Mesendoderm (in vitro differentiated cells): ENCODE measurements at regions not wholly inside any gene's neighbourhood (a gene's known extent, or its start where the extent isn't known, plus 50 kb on each side); places are given as distances from the start of the nearest gene placed in this dataset.
A peak's percentile ranks its signal among the peaks of the same experiment; 100 is the strongest.

Experiments
- DNase-seq: peaks from one replicate; pipeline ENCODE4 v3.0.0; 2013
- H2AK5ac ChIP-seq: 2 replicates; pipeline ENCODE4 v1.6.1; 2013; ENCODE audit warnings: low read length, inconsistent platforms
- H2BK120ac ChIP-seq: 2 replicates; pipeline ENCODE4 v1.6.1; 2013; ENCODE audit warnings: low read depth, mild to moderate bottlenecking, low read length, moderate library complexity, mixed read lengths
- H2BK15ac ChIP-seq: replicated peaks from 2 replicates; pipeline ENCODE4 v1.6.1; 2013; ENCODE audit warnings: low read depth, mild to moderate bottlenecking, moderate library complexity
- H2BK5ac ChIP-seq: 2 replicates; pipeline ENCODE4 v1.6.1; 2013; ENCODE audit warnings: low read length, inconsistent platforms
- H3K18ac ChIP-seq: 2 replicates; pipeline ENCODE4 v1.6.1; 2013; ENCODE audit warnings: mild to moderate bottlenecking, low read length, mixed read lengths
- H3K23ac ChIP-seq: one replicate; pipeline ENCODE4 v1.6.1; 2013; ENCODE audit warnings: low read length
- H3K27ac ChIP-seq: 2 replicates; pipeline ENCODE4 v1.5.1; 2013; ENCODE audit warnings: low read depth, mild to moderate bottlenecking, inconsistent platforms, low read length, moderate library complexity
- H3K27me3 ChIP-seq: 2 replicates; pipeline ENCODE4 v1.6.1; 2013; ENCODE audit warnings: low read length, control low read depth, mild to moderate bottlenecking, inconsistent platforms; ENCODE audit not compliant: insufficient read depth, poor library complexity
- H3K36me3 ChIP-seq: 2 replicates; pipeline ENCODE4 v1.6.1; 2013; ENCODE audit warnings: low read length, inconsistent platforms; ENCODE audit not compliant: control insufficient read depth, insufficient read depth
- H3K4ac ChIP-seq: one replicate; pipeline ENCODE4 v1.6.1; 2013; ENCODE audit warnings: low read depth, mild to moderate bottlenecking, low read length, moderate library complexity
- H3K4me1 ChIP-seq: 2 replicates; pipeline ENCODE4 v1.6.1; 2013; ENCODE audit warnings: low read depth, low read length, inconsistent platforms; ENCODE audit not compliant: control insufficient read depth
- H3K4me2 ChIP-seq: 2 replicates; pipeline ENCODE4 v1.6.1; 2013; ENCODE audit warnings: low read length
- H3K4me3 ChIP-seq: 2 replicates; pipeline ENCODE4 v1.5.1; 2013; ENCODE audit warnings: mild to moderate bottlenecking, low read length
- H3K56ac ChIP-seq: one replicate; pipeline ENCODE4 v1.6.1; 2013; ENCODE audit warnings: low read length
- H3K79me1 ChIP-seq: 2 replicates; pipeline ENCODE4 v1.6.1; 2013; ENCODE audit warnings: low read length, inconsistent platforms
- H3K79me2 ChIP-seq: 2 replicates; pipeline ENCODE4 v1.6.1; 2013; ENCODE audit warnings: mild to moderate bottlenecking, low read length; ENCODE audit not compliant: control insufficient read depth, insufficient read depth
- H3K9ac ChIP-seq: 2 replicates; pipeline ENCODE4 v1.6.1; 2013; ENCODE audit warnings: low read length, inconsistent platforms
- H4K5ac ChIP-seq: one replicate; pipeline ENCODE4 v1.6.1; 2013; ENCODE audit warnings: low read length
- H4K8ac ChIP-seq: one replicate; pipeline ENCODE4 v1.6.1; 2013; ENCODE audit warnings: low read depth, mild to moderate bottlenecking, control low read depth, low read length, moderate library complexity
- WGBS: extraction: QIAGEN DNeasy Blood & Tissue Kit; methylation state at CpG from one replicate; pipeline ENCODE4 v1.1.7; 2013; ENCODE audit warnings: low lambda C conversion rate, missing lambda C conversion rate; ENCODE audit not compliant: insufficient coverage; ENCODE audit errors: extremely low coverage; 5-methylcytosine and 5-hydroxymethylcytosine counted together

DNA sequence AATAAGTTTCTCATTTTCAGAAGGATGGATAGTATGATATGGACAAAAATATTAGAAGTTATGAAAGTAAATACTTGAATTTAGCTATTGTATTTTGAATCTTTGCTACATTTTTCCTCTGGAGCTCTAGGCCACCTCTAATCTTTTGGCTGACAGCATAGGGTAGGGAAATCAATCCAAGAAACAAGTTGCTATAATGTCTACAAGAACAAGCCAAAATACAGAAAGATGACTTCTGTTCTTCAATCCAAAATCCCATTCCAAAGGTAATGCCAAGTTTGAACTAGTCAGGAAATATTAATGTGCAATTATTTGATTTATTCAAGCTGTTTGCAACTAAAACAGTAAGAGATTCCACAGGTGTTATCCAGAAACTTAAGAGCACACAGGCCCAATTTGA lies 1323.1 kb downstream of the ADGRL3 start:
- Histone ChIP-seq H4K8ac (no peak overlapping the region), H3K23ac (no peak overlapping the region), H3K56ac (no peak overlapping the region), H3K79me2 (no peaks in the 10 kb centered on the region), H3K4me2 (no peak overlapping the region), H2BK5ac (no peak overlapping the region), H2AK5ac (no peak overlapping the region), H4K5ac (no peak overlapping the region), H3K4me1 (no peaks in the 10 kb centered on the region), H3K79me1 (no peaks in the 10 kb centered on the region), H2BK15ac (no peak overlapping the region), H3K4ac (no peak overlapping the region), H3K18ac (no peak overlapping the region), H3K4me3 (no peak overlapping the region), H3K36me3 (no peaks in the 10 kb centered on the region), H3K9ac (no peak overlapping the region), H3K27me3 (no peaks in the 10 kb centered on the region), H3K27ac (no peak overlapping the region), H2BK120ac (no peak overlapping the region)
- no peak for DNase-seq

DNA sequence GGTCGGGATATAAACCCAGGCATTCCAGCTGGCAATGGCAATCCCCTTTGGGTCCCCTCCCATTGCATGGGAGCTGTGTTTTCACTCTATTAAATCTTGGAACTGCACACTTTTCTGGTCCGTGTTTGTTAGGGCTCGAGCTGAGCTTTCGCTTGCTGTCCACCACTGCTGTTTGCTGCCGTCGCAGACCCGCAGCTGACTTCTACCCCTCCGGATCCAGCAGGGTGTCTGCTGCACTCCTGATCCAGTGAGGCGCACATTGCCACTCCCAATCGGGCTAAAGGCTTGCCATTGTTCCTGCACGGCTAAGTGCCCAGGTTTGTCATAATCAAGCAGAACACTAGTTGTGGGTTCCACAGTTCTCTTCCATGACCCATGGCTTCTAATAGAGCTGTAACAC lies 1322.1 kb downstream of the ADGRL3 start:
- Histone ChIP-seq H4K8ac (no peak overlapping the region), H3K4me3 (no peak overlapping the region), H3K79me2 (no peaks in the 10 kb centered on the region), H4K5ac (no peak overlapping the region), H3K4ac (no peak overlapping the region), H2AK5ac (no peak overlapping the region), H3K4me2 (no peak overlapping the region), H3K4me1 (no peaks in the 10 kb centered on the region), H3K56ac (no peak overlapping the region), H3K79me1 (no peaks in the 10 kb centered on the region), H3K27ac (no peak overlapping the region), H3K9ac (no peak overlapping the region), H2BK5ac (no peak overlapping the region), H3K18ac (peak overlapping the region; percentile 51), H2BK15ac (peak overlapping the region; percentile 36), H3K27me3 (no peaks in the 10 kb centered on the region), H3K36me3 (no peaks in the 10 kb centered on the region), H2BK120ac (no peak overlapping the region), H3K23ac (no peak overlapping the region)
- WGBS = no CpG with 5 or more reads among the region's 11 CpGs
- no peak for DNase-seq

GRCh38 chr4:62517716-62518115 lies 1317.6 kb downstream of the ADGRL3 start:
- no peak overlapping the region for H3K18ac ChIP-seq
- H2BK15ac ChIP-seq = no peak overlapping the region
- no peaks in the 10 kb centered on the region for H3K79me2 ChIP-seq
- H3K27me3 ChIP-seq = no peaks in the 10 kb centered on the region
- H3K4me3 ChIP-seq = no peak overlapping the region
- H4K8ac ChIP-seq = no peak overlapping the region
- no peaks in the 10 kb centered on the region for H3K79me1 ChIP-seq
- H2BK120ac ChIP-seq = no peak overlapping the region
- no peak overlapping the region for H3K9ac ChIP-seq
- no peaks in the 10 kb centered on the region for H3K36me3 ChIP-seq
- H3K4me1 ChIP-seq = no peaks in the 10 kb centered on the region
- H3K4ac ChIP-seq = no peak overlapping the region
- no CpG with 5 or more reads among the region's 1 CpG for WGBS
- no peak overlapping the region for H2BK5ac ChIP-seq
- H2AK5ac ChIP-seq = no peak overlapping the region
- H3K56ac ChIP-seq = no peak overlapping the region
- H3K4me2 ChIP-seq = no peak overlapping the region
- H4K5ac ChIP-seq = no peak overlapping the region
- H3K27ac ChIP-seq = no peak overlapping the region
- H3K23ac ChIP-seq = no peak overlapping the region
- peak; percentile 38 for DNase-seq

DNA sequence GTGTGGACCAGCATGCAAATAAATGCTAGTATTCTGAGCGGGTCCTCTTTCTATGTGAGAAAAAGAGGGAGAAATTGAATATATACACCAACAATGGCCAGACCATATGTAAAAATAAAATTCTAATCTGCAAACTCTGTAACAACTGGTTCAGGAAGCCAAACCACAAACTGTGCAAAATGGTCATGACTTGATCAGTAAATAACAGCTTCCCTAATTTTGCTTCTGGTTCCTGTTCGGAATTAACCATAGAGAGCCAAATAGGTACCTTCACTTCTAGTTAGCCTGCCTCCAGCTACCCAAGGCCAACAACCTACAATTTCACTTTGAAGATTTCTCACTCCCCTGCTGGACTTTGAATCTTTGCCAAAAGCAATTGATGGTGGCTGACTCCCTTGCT lies 1313.2 kb downstream of the ADGRL3 start:
- no peak for DNase-seq
- Histone ChIP-seq H3K18ac (peak overlapping the region; percentile 75), H3K9ac (no peak overlapping the region), H3K4me3 (no peak overlapping the region), H3K4me2 (no peak overlapping the region), H3K4me1 (no peaks in the 10 kb centered on the region), H2BK120ac (peak overlapping the region; percentile 73), H3K79me2 (no peaks in the 10 kb centered on the region), H3K27ac (no peak overlapping the region), H3K79me1 (no peaks in the 10 kb centered on the region), H3K36me3 (no peaks in the 10 kb centered on the region), H3K23ac (no peak overlapping the region), H3K4ac (peak overlapping the region; percentile 81), H3K56ac (peak overlapping the region; percentile 30), H2BK5ac (peak overlapping the region; percentile 48), H3K27me3 (no peaks in the 10 kb centered on the region), H2BK15ac (peak overlapping the region; percentile 19), H4K5ac (no peak overlapping the region), H2AK5ac (no peak overlapping the region), H4K8ac (no peak overlapping the region)
- WGBS = no CpG with 5 or more reads among the region's 2 CpGs

- no CpG with 5 or more reads among the region's 3 CpGs for WGBS
- Histone ChIP-seq H3K79me1 (no peaks in the 10 kb centered on the region), H3K36me3 (no peaks in the 10 kb centered on the region), H3K23ac (no peak overlapping the region), H3K9ac (no peak overlapping the region), H2AK5ac (no peak overlapping the region), H3K4ac (no peak overlapping the region), H3K4me2 (no peak overlapping the region), H3K4me1 (no peaks in the 10 kb centered on the region), H3K4me3 (no peak overlapping the region), H3K27ac (peak overlapping the region; percentile 28), H2BK5ac (no peak overlapping the region), H3K27me3 (no peaks in the 10 kb centered on the region), H3K79me2 (no peaks in the 10 kb centered on the region), H4K5ac (no peak overlapping the region), H2BK15ac (no peak overlapping the region), H4K8ac (no peak overlapping the region), H2BK120ac (no peak overlapping the region), H3K56ac (peak overlapping the region; percentile 38), H3K18ac (no peak overlapping the region)
- peak; percentile 87 for DNase-seq
Measured at GRCh38 chr4:62512271-62512670, 1312.1 kb downstream of the ADGRL3 start.

GRCh38 chr4:62510228-62510627 lies 1310.1 kb downstream of the ADGRL3 start:
- Histone ChIP-seq H2BK5ac (no peak overlapping the region), H3K79me2 (no peaks in the 10 kb centered on the region), H3K4me1 (no peaks in the 10 kb centered on the region), H4K5ac (no peak overlapping the region), H3K27ac (no peak overlapping the region), H3K9ac (no peak overlapping the region), H3K79me1 (no peaks in the 10 kb centered on the region), H4K8ac (no peak overlapping the region), H3K56ac (no peak overlapping the region), H3K18ac (peak overlapping the region; percentile 22), H3K4me2 (no peak overlapping the region), H3K27me3 (no peaks in the 10 kb centered on the region), H2AK5ac (no peak overlapping the region), H2BK120ac (no peak overlapping the region), H3K23ac (no peak overlapping the region), H2BK15ac (no peak overlapping the region), H3K36me3 (no peaks in the 10 kb centered on the region), H3K4me3 (no peak overlapping the region), H3K4ac (no peak overlapping the region)
- WGBS = no CpG with 5 or more reads among the region's 13 CpGs
- DNase-seq = no peak
